ENCODE measurements at regions not wholly inside any gene's neighbourhood (a gene's known extent, or its start where the extent isn't known, plus 50 kb on each side); places are given as distances from the start of the nearest gene placed in this dataset.

DNA sequence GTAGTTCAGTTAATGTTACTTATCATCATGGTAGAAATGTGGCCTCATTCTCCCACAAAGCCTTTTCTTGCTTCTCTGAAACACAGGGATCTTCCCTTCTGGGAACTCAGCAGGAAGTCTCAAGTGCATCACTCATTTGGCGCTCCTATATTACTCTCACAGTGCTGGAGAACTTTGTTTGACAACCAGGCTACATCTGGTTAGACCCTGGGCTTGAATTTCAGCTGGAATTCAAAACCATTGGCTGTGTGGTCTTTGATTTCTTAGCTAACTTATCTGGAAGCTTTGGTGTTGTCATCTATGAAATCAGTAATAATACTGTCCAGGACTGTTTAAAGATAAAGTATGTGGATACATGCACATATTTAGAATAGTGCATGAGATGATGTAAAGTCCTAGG lies 1777.1 kb downstream of the MAT2B start:
- no peak for DNase-seq (ENCODE audit: low read depth in 3 of 3)

DNA sequence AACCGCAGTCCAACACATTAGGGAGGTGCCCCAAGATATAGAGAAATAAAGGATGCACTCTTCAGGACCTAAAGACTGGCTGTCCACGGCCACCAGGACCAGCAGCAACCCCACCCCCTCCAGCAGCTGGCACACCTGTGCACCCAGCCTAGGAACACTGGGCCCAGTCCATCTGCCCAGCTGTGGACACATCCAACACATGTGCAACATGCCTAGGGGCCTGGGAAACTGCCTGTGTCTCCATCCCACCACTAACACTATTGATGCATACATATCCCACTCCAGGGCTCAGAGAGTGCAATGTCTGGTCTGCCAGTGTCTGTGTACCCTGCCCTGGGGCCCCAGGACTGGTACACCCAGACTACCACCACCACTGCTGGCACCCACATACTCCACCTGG lies 1781.3 kb downstream of the MAT2B start:
- DNase-seq (ENCODE audit: low read depth in 3 of 3) = no peak

DNA sequence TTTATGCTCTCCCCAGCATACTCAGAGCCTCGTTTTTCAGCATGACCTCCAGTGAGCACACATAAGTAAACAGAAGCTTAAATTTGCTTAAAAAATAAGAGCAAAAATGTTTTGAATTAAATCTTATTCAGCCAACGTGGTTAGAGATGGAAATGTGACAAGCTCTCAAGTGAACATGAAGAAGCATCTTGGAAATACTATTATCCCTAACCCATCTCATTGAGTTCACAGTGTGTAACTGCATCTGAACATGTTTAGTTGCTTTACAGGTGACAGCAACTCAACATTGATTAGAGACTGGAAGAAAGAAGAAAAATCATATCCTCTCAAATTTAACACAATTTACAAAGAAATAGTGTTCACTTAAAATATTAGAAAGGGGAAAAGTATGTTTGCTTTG lies 1785.1 kb downstream of the MAT2B start:
- DNase-seq (ENCODE audit: low read depth in 3 of 3) = no peak

DNA sequence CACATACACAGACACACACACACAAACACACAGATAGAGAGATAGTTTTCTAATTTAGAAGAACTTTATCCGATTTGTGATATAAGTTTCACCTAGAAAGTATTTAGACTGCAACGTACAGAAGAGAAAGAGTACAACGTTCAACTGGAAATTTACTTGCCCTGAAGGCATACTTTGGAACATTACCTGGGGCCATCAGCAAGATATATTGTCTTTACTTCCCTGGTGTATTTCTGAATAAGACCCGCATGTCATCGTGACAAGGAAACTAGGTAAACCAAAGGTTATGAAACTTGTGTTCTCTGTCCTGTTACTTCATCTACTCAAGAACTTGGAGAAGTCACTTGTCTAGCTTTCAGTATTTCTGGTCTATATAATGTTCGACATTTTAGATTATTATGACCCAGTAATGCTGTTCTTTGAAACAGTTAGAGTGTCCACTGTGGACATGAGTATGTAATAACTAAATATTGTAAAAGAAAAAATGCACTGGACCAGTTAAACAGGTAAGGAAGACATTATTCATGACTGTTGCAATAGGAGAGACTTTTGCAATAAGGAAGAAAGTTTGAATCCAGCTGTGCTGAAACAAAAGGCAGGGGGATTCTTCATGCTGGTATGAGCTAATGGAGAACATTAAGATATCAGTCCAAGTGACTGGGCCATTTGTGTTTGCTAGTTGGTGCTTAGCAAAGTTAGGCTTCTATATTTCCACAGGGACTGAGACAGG lies 1791.1 kb downstream of the MAT2B start:
- no peak for DNase-seq (ENCODE audit: low read depth in 3 of 3)

DNA sequence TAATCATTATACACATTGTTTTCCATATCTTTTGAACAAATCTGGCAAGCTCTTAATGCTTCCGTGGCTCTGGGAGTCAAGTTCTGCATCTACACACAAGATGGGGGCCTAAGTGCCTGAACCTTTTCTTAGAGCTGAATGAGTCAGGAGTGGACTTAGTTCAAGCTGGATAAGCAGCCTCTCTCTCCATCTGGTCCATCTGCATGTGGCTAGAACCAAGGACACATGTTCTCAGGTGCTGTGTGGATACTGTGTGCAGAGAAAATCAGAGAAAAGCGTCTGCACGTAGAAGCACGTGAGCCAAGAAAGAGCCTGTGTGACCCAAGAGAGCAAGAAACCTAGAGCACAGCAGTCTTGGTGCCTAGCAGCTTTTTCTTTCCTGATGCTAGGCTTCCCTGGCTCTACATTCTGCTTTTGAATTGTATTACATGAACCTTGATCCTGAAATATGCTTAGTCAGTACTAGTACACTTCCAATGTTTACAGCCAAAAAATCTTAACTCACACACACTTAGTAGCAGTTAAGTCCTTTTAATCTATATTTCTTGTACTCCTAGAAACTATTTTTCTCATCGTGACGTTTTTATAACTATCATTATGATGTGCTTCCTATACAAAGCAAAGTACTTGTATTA lies 1798.9 kb downstream of the MAT2B start:
- DNase-seq (ENCODE audit: low read depth in 3 of 3) = no peak

DNA sequence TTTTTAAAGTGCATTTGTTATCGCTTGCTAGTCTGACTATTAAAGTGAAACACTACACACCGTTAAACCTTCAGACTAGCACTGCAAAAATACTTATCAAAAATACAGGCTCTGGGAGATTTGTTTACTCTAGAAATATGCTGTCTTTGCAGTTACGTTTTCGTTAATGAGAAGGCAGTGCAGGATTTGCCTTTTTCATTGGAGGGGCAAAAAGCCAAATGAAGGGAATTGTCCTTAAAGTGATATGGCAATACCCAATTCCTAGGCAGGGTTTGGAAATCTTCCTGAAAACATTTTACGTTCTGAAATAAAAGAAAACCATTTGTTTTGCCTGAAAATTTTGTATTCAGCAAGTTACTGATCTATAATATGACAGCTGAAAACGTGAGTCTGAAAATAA lies 1800.2 kb downstream of the MAT2B start:
- DNase-seq (ENCODE audit: low read depth in 3 of 3) = no peak

DNA sequence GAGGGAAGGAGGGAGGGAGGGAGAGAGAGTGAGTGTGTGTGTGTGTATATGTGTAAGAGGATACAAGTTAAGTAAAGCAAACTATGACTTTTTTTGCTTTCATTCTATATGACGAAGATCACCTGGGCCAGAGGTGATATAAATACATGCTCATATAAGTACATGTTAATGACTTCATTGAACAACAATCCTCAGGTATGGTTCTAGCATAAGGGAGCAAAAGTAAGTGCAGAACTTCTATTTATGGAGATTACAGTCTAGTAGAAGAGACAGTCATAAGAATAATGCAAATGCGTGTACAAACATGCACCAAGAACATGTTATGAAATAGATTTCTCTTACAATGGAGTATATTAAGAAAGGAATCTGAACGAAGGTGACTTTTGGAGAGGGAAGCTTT lies 1804.0 kb downstream of the MAT2B start:
- DNase-seq (ENCODE audit: low read depth in 3 of 3) = no peak

DNA sequence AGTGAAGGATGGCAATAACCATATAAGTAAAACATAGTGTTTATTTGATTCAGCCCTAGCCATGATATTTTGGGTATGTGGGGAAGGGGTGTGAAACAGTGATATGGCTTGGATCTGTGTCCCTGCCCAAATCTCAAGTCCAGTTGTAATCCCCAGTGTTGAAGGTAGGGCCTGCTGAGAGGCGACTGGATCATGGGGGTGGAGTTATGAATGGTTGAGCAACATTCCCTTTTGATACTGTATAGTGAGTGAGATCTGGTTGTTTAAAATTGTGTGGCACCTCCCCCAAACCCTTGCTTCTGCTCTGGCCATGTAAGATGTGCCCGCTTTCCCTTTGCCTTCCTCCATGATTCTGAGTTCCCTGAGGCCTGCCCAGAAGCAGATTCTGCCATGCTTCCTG lies 1804.6 kb downstream of the MAT2B start:
- no peak for DNase-seq (ENCODE audit: low read depth in 3 of 3)

DNA sequence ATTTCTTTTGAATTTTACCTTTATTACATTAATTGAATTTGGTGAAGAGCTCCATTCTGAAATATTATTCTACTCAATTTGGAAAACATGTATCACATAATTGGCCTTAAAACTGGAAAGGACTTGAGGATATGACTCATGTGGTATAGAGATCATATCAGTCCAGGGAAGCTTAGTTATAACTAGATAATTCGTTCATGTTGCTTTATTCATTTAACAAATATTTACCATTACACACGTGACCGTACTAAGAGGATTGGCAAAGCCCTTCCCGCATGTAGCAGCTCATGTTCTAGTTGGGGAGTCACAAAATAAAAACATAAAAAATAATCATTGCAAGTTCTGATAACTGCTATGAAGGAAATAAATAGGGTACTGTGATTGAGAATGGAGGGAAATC lies 1816.5 kb downstream of the MAT2B start:
- DNase-seq (ENCODE audit: low read depth in 3 of 3) = no peak

DNA sequence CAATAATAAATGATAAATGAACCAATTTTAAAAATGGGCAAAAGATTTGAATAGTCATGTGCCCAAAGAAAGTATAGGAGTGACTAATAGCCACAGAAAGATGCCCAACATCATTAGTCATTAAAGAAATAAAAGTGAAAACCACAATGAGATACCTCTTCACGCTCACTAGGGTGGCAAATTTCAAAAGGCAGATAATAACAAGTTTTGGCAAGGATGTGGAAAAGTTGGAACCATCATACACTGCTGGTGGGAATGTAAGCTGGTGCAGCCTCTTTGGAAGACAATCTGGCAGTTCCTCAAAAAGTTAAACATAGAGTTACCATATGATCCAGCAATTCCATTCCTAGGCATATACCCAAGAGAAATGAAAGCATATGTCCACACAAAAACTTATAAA lies 1819.8 kb downstream of the MAT2B start:
- no peak for DNase-seq (ENCODE audit: low read depth in 3 of 3)

DNA sequence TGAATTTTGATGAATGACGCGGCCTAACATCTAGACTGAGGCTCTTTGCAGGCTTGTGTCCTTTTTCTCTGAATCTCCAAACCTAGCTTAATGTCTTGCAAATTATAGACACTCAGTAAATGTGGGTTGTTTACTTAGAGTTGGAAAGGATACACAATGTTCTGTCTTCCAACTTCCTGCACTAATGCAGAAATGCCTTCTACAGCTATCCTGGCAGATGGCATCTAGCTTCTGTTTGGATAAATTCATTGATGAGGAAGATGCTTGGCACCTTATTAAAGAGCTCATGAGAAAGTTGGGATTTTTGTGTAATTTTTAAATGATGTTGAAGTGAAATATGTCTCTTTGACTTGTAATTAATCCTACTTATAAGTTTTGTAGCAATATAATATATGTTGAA lies 1822.2 kb downstream of the MAT2B start:
- no peak for DNase-seq (ENCODE audit: low read depth in 3 of 3)

DNA sequence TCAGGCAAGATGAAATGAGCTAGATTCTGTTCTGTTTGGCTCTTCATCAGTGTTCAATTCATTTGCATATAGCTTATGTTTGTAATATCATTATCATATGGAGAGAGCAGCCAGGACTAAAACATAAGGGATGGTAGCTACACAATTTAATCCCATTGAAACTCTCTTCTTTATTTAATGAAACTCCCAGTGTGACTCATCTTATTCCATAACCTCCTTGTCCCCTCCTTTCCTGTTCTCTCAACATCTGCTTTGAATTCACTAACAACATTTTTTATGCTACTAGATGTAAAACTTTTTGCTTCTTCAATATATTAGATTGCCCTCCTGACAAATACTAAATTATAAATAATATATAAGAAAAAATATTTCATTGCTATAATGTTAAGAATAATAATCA lies 1823.4 kb downstream of the MAT2B start:
- DNase-seq (ENCODE audit: low read depth in 3 of 3) = no peak

DNA sequence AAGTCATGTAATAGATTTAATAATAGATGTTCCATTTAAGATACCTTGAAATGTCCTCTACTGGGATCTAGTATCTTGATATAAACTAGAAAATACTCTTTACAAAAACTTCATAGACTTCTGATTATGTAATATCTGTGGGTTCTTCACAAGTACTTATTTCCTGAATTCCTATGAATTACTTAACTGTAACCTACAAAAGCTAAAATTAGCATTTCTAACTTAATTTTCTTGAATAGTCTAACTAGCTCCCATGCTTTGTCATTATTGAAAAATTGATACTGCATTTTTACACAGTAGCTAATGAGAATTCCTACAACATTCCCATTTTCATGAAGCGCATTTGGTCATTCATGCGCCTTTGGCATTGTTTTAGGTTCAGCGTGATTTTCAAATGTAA lies 1828.2 kb downstream of the MAT2B start:
- DNase-seq (ENCODE audit: low read depth in 3 of 3) = no peak

DNA sequence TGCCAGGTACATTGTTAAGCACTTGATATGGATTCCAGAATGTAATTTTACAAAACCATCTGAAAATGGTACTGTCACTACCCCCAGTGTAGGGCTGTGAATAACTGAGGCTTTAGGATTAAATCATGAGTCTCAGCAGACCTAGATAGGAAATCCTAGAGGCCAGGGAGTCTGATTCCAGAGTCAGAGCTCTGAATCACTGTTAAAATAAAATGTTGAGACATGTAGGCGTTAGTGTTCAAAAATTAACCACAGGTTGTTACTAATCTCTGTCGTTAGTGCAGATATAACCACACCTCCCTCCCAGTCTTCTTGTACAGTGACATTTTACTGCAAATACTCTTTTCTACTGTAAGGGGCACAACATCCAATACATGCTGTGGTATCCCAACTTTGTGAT lies 1828.8 kb downstream of the MAT2B start:
- no peak for DNase-seq (ENCODE audit: low read depth in 3 of 3)

DNA sequence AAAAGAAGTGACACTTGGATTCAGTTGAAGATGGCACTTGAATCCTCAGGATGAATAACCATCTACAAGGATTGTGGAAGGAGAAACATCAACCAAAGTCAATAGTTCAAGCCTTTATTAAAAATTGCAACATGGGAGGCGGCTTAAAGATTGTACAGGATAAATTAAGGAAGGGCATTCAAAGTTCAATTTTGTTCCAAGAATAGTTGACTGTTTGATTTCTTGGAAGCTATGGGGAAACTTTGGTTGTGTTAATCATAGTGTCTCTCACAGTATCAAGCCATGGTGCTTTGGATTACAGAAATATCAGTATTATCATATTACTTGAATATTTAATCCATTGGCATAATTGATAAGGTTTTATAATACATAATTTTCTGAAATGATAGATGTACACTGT lies 1844.3 kb downstream of the MAT2B start:
- no peak for DNase-seq (ENCODE audit: low read depth in 3 of 3)

DNA sequence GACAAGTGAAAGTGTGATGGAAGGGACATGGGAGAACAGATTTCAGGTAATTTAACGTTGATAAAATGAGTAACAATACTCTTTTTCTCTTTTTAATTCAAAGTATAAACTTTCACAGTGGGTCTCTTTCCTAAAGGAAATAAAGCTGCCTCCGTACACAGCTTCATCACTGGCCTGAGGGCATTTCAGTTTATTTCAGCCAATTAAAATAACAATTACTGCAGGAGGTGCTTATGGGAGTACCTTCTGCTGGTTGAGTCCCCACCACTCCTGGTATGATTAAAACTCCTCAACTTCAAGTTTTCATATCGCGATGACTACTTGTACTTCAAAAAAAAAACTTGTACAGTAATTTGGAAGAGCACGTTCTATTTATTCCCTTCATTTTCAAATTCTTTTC lies 1845.9 kb downstream of the MAT2B start:
- no peak for DNase-seq (ENCODE audit: low read depth in 3 of 3)

DNA sequence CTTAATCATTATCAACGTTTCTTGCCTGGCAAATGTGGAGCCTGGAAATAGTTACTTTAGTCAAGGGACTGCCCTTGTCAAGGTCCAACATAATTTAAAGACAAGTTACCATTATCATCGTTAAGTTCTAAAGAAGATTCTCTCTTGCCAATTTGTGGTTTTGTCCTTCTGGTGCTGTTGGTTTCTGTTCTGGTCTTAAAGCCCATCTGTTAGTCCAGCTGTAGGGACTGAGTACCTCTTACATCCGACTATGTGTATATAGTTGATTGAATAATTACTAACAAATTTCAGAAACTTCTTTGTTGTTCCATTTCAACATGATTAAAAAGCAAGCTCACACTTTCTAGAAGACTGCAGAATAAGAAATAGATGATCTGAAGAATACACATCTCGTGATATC lies 1854.9 kb downstream of the MAT2B start:
- DNase-seq (ENCODE audit: low read depth in 3 of 3) = no peak

DNA sequence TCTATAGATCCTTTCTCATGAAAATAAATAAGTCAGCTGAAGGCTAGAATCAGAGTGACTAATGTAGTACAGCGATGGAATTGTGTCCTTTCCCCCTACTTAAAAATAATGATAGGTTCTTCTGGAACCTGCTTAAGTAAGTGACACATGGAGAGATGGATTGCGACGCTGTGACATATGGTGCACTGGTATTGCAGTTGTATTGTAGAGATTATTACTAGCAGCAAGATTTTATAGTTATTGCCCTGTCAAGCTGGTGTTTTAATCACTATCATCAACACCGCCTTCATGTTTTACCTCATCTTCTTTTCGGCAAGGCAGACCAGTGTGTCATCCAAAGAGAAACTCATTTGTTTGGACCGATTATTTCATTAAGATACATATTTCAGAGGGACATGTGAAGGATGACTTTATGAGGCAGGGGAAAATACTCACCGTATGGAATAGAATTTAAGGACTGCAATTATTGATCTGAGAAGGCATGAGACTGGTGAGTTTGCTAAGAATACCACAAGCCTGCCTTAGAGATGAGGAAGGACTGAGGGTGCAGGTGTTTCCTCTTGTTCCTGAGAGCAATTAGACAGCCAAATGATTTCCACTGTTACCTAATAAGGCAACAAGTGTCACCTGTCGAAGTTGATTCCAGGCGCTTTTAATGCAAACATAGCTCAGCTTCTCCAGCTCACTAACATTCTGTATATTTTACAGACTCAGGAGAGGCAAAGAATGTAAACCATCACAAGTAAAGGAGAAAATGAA lies 1855.5 kb downstream of the MAT2B start:
- no peak for DNase-seq (ENCODE audit: low read depth in 3 of 3)

DNA sequence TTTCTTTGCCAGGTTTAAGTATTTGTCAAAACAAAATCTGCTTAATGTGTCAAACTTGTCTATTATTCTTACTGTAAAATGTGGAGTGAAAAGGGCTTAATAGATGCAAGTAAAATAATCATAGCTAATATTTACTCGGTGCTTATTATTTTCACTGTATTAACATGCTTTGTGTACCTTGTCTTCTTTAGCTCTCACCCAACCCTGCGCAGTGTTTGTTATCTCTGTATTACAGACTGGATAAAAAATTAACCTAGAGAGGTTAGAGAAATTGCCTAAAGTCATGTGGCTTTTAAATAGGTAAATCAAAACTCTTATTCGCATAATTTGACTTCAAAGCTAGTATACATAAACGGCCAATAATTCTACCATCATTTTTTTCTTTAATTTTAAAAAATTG lies 1864.8 kb downstream of the MAT2B start:
- no peak for DNase-seq (ENCODE audit: low read depth in 3 of 3)

DNA sequence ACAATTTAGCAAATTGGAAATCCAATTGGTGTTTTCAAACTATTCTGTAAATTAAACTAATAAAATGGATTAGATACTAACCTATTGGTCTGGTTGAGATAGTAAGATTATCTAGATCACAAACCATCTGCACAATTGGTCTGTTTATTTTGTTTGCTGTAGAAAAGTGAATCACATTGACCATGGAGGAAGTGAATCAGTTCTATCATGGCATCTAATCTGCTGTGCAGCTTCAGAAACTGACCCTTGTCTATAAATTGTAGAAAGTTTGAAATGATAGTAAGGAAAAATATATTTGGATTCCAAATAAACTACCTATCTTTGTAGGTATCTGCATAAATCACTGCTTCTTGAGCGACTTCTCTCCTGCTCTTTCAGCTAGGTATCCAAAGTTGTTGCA lies 1865.4 kb downstream of the MAT2B start:
- DNase-seq (ENCODE audit: low read depth in 3 of 3) = no peak

DNA sequence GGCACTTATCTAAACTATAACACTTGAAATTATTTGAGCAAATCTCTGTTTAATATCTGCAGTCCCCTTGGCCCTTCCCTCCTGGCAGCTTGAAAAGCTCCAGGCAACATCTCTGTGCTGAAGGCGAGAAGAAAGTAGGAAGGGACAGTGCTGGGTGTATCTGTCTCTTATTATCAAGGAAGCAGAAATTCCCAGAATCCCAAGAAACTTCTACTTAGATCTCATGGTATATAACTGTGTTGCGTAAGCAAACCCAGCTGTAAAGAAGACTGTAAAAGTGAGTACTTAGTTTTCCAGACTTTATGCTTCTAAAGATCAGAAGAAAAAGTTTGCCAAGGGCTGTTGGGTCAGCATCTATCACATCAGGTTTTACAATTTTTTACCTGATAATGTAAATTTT lies 1869.8 kb downstream of the MAT2B start:
- DNase-seq (ENCODE audit: low read depth in 3 of 3) = no peak

DNA sequence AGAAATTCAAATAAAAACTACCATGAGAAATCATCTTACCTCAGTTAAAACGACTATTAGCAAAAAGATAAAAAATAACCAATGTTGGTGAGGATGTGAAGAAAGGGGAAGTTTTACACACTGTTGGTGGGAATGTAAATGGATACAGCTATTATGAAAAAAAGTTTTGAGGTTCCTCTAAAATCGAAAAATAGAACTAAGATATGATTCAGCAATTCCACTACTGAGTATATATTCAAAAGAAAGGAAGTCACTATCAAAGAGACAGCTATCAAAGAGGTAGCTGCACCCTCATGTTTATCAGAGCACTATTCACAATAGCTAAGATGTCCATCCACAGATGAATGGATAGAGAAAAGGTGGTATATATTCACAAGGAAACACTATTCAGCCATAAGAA lies 1888.4 kb downstream of the MAT2B start:
- DNase-seq (ENCODE audit: low read depth in 3 of 3) = no peak

DNA sequence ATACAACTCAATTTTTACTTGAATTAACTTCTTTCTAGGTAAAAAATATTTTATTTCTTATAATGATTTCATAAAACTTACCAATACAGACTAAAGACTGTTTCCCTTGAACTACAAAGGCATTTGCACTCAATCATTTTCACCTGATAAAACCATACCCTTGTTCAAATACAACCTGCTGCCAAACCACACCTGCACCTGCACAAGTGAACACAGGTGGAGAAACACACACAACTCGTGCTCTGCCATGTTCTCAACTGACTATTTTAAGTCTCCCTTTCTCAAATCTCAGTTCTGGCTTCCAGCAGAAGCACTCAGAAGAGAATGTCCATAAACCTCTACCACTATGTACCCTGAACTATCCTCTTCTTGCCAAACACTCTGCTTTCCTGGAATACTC lies 1892.1 kb downstream of the MAT2B start:
- no peak for DNase-seq (ENCODE audit: low read depth in 3 of 3)
